ENCODE measurements at regions not wholly inside any gene's neighbourhood (a gene's known extent, or its start where the extent isn't known, plus 50 kb on each side); places are given as distances from the start of the nearest gene placed in this dataset.

- TF ChIP-seq CTCF (IDR thresholded peaks at IDR 0.05 in 2 of 3, conservative IDR thresholded peaks at IDR 0.05 in 1 of 3; ENCODE audit: control insufficient read depth in 2 of 3, extremely low read depth in 1 of 3, insufficient read depth in 1 of 3, low read depth in 3 of 3, low read length in 3 of 3) (no peak), YY1 (IDR thresholded peaks at IDR 0.05; ENCODE audit: low read depth, low read length) (no peak)
- TF ChIP-seq, protein P1, sequence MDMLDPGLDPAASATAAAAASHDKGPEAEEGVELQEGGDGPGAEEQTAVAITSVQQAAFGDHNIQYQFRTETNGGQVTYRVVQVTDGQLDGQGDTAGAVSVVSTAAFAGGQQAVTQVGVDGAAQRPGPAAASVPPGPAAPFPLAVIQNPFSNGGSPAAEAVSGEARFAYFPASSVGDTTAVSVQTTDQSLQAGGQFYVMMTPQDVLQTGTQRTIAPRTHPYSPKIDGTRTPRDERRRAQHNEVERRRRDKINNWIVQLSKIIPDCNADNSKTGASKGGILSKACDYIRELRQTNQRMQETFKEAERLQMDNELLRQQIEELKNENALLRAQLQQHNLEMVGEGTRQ (IDR thresholded peaks at IDR 0.05; ENCODE audit: borderline replicate concordance, low read depth, low read length): no peak
Measured at GRCh38 chr12:111066744-111067437, 146.5 kb upstream of the MYL2 start.
